Loucy (cell line): ENCODE measurements at regions not wholly inside any gene's neighbourhood (a gene's known extent, or its start where the extent isn't known, plus 50 kb on each side); places are given as distances from the start of the nearest gene placed in this dataset.

Experiments
- CTCF ChIP-seq: fragments of 200-600 bp; sonication (generic); conservative IDR thresholded peaks from 2 replicates; pipeline ENCODE4 v1.5.1; 2014; ENCODE audit warnings: mild to moderate bottlenecking, antibody characterized with exemption, low read length
- EZH2phosphoT487 ChIP-seq: fragments of 200-600 bp; IDR thresholded peaks from 2 replicates; pipeline ENCODE4 v1.6.1; 2018; ENCODE audit warnings: antibody characterized with exemption, mild to moderate bottlenecking, moderate library complexity, borderline replicate concordance

DNA sequence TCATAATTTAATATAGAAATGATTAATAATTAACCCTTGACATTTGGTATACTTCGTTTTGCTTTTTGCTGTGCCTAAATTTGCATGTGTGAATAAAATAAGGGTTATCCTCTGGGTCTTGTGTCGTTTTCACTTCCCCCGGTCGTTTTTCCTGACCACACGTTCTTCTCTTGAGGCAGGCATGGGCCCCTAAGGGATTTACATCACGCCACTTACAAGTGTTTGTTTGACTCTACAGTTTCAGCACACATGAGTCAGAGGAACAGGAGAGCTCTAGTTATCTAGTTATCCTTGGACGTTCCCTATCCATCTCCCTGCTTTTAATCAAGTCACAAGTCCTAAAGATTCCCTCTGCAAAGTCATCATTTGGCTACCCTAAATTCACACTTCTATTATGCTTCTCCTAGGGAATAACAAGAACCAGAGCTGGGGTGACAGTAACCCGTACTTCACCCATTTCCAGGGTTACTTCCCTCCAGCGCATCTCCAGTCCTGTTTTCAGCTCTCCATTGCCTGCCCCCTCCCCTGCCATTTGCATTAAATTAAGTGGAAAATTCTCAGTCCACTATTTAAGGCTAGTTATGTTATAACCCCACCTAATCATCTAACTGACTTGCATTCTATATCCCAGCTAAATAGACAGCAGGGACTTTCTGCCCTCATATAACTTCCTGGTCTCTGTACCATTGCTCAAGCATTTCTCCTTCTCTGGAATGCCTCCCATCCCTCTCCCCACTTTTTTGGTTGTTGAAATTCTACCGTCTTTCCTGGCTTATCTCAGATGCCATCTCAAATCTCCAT lies 206.9 kb downstream of the PTEN start:
- no peak for TF ChIP-seq CTCF
- TF ChIP-seq EZH2phosphoT487, result no peak
